ENCODE measurements at regions not wholly inside any gene's neighbourhood (a gene's known extent, or its start where the extent isn't known, plus 50 kb on each side); places are given as distances from the start of the nearest gene placed in this dataset.

- DNase-seq: no peak
Observed at GRCh38 chr20:23228912-23229311, 121.7 kb upstream of the NXT1 start.

GRCh38 chr20:23227976-23228375 is 122.6 kb upstream of the NXT1 start:
- no peak for DNase-seq

GRCh38 chr20:23227274-23227673 is 123.3 kb upstream of the NXT1 start:
- DNase-seq: no peak

GRCh38 chr20:23226612-23227265 is 123.9 kb upstream of the NXT1 start:
- DNase-seq: no peak

GRCh38 chr20:23225407-23226060 is 125.1 kb upstream of the NXT1 start:
- no peak for DNase-seq

GRCh38 chr20:23224806-23225205 is 125.8 kb upstream of the NXT1 start:
- DNase-seq: no peak

- no peak for DNase-seq
Observed at GRCh38 chr20:23223908-23224580, 126.5 kb upstream of the NXT1 start.

GRCh38 chr20:23222531-23223200 is 127.9 kb upstream of the NXT1 start:
- DNase-seq: no peak

- no peak for DNase-seq
Observed at GRCh38 chr20:23217023-23217422, 130.9 kb upstream of the CD93 start.

GRCh38 chr20:23215344-23215995 is 129.3 kb upstream of the CD93 start:
- DNase-seq: no peak

- no peak for DNase-seq
Observed at GRCh38 chr20:23214903-23215302, 128.8 kb upstream of the CD93 start.

- DNase-seq: no peak
Observed at GRCh38 chr20:23212464-23212995, 126.4 kb upstream of the CD93 start.

GRCh38 chr20:23212011-23212410 is 125.9 kb upstream of the CD93 start:
- DNase-seq: no peak

- no peak for DNase-seq
Observed at GRCh38 chr20:23211164-23211563, 125.0 kb upstream of the CD93 start.

GRCh38 chr20:23207826-23208540 is 121.9 kb upstream of the CD93 start:
- no peak for DNase-seq

GRCh38 chr20:23206995-23207394 is 120.9 kb upstream of the CD93 start:
- DNase-seq: no peak

GRCh38 chr20:23206061-23206460 is 119.9 kb upstream of the CD93 start:
- DNase-seq: no peak

- peak; percentile 73 for DNase-seq
Observed at GRCh38 chr20:23205611-23206041, 119.5 kb upstream of the CD93 start.

GRCh38 chr20:23205211-23205610 is 119.1 kb upstream of the CD93 start:
- DNase-seq: no peak

- DNase-seq: no peak
Observed at GRCh38 chr20:23203951-23204730, 118.0 kb upstream of the CD93 start.

- no peak for DNase-seq
Observed at GRCh38 chr20:23203310-23203709, 117.2 kb upstream of the CD93 start.
